Stimulated activated CD4-positive, alpha-beta T cell treated with anti-CD3 and anti-CD28 coated beads, Interleukin-15, amount 100 ng/mL, for 48 hours (primary cell): ENCODE measurements at regions not wholly inside any gene's neighbourhood (a gene's known extent, or its start where the extent isn't known, plus 50 kb on each side); places are given as distances from the start of the nearest gene placed in this dataset.
"Not testable (repeated sequence)": the region's sequence is repeated elsewhere in the genome, so short reads cannot be mapped to it uniquely, and the experiment has no call there.

ENCODE experiments used
- DNase-seq, 2 donors: peaks; one replicate each; pipeline ENCODE4 v3.0.0-alpha.2; 2020; ENCODE audit warnings: low read depth in 2 of 2

- DNase-seq, result no peak
Measured at GRCh38 chr6:112401083-112401482, 54.0 kb downstream of the RFPL4B start.

GRCh38 chr6:112407101-112407590 is 60.0 kb downstream of the RFPL4B start:
- DNase-seq, result no peak

- DNase-seq, result no peak
Measured at GRCh38 chr6:112408522-112408921, 61.4 kb downstream of the RFPL4B start.

GRCh38 chr6:112409311-112409710 is 62.2 kb downstream of the RFPL4B start:
- no peak for DNase-seq

- DNase-seq, result no peak
Measured at GRCh38 chr6:112413780-112414179, 66.7 kb downstream of the RFPL4B start.

- no peak for DNase-seq
Measured at GRCh38 chr6:112415366-112415765, 68.2 kb downstream of the RFPL4B start.

GRCh38 chr6:112416866-112417265 is 69.7 kb downstream of the RFPL4B start:
- DNase-seq, result no peak

- not testable (repeated sequence) for DNase-seq
Measured at GRCh38 chr6:112427011-112427410, 79.9 kb downstream of the RFPL4B start.

GRCh38 chr6:112427499-112427898 is 80.4 kb downstream of the RFPL4B start:
- no peak for DNase-seq

- DNase-seq, result no peak
Measured at GRCh38 chr6:112428477-112428876, 81.3 kb downstream of the RFPL4B start.

- DNase-seq, result no peak
Measured at GRCh38 chr6:112429226-112429625, 82.1 kb downstream of the RFPL4B start.

GRCh38 chr6:112431803-112432202 is 84.7 kb downstream of the RFPL4B start:
- no peak for DNase-seq

- DNase-seq, result no peak
Measured at GRCh38 chr6:112432853-112433252, 85.7 kb downstream of the RFPL4B start.

- DNase-seq, result no peak
Measured at GRCh38 chr6:112433457-112433856, 86.3 kb downstream of the RFPL4B start.

GRCh38 chr6:112434896-112435435 is 87.8 kb downstream of the RFPL4B start:
- no peak for DNase-seq

GRCh38 chr6:112437058-112437457 is 89.9 kb downstream of the RFPL4B start:
- DNase-seq, result no peak

- DNase-seq, result no peak
Measured at GRCh38 chr6:112439010-112439409, 91.9 kb downstream of the RFPL4B start.

- no peak for DNase-seq
Measured at GRCh38 chr6:112439432-112439831, 92.3 kb downstream of the RFPL4B start.

- DNase-seq, result no peak
Measured at GRCh38 chr6:112441607-112442006, 94.5 kb downstream of the RFPL4B start.

- no peak for DNase-seq
Measured at GRCh38 chr6:112443179-112444065, 96.3 kb downstream of the RFPL4B start.

- DNase-seq, result not testable (repeated sequence)
Measured at GRCh38 chr6:112448786-112449185, 101.7 kb downstream of the RFPL4B start.

- no peak for DNase-seq
Measured at GRCh38 chr6:112450663-112451062, 103.5 kb downstream of the RFPL4B start.

- no peak for DNase-seq
Measured at GRCh38 chr6:112457886-112458285, 110.8 kb downstream of the RFPL4B start.
